IMR-90 (cell line): ENCODE measurements at regions not wholly inside any gene's neighbourhood (a gene's known extent, or its start where the extent isn't known, plus 50 kb on each side); places are given as distances from the start of the nearest gene placed in this dataset.

Experiments used
- ATAC-seq: fragments of 200-7000 bp; cut with Tn5 transposase; 2 replicates; pipeline ENCODE4 v1.9.1; 2020; ENCODE audit warnings: low read depth, mild to moderate bottlenecking, moderate library complexity
- BruUV-seq: library from RNA; stranded (reverse); fragments of 400-500 nt; replicated peaks from 2 replicates; lab custom pipeline; 2021; lab: Mats Ljungman, UMichigan
- CTCF ChIA-PET: fragments of 300-600 bp; formaldehyde crosslinking; extraction: SDS; loops from one replicate; lab custom pipeline; 2021; ENCODE audit warnings: antibody characterized with exemption; lab: Yijun Ruan, JAX
- POLR2A ChIA-PET: fragments of 300-600 bp; sonication (Branson Sonifier 250); formaldehyde crosslinking; loops from one replicate; lab custom pipeline; 2022; ENCODE audit warnings: antibody characterized with exemption; ENCODE audit not compliant: unreplicated experiment; lab: Charles Lee
- DNase-seq: peaks from one replicate; pipeline ENCODE4 v3.0.0; 2013
- H2AFZ ChIP-seq: replicated peaks from 2 replicates; pipeline ENCODE3; 2013; ENCODE audit warnings: low read length, mild to moderate bottlenecking; ENCODE audit not compliant: poor library complexity
- H2AK5ac ChIP-seq: 2 replicates; pipeline ENCODE4 v1.6.1; 2013; ENCODE audit warnings: low read depth, low read length, inconsistent platforms
- H2AK9ac ChIP-seq: replicated peaks from 2 replicates; pipeline ENCODE3; 2013; ENCODE audit warnings: mild to moderate bottlenecking, low read depth, low read length, moderate library complexity; ENCODE audit not compliant: poor library complexity
- H2BK120ac ChIP-seq: 2 replicates; pipeline ENCODE4 v1.6.1; 2013; ENCODE audit warnings: low read depth, low read length, inconsistent platforms
- H2BK15ac ChIP-seq: 3 replicates; pipeline ENCODE4 v1.6.1; 2013; ENCODE audit warnings: low read depth, low read length, inconsistent platforms
- H2BK20ac ChIP-seq: 2 replicates; pipeline ENCODE4 v1.6.1; 2013; ENCODE audit warnings: low read depth, mild to moderate bottlenecking, inconsistent platforms, low read length, moderate library complexity
- H2BK5ac ChIP-seq: 2 replicates; pipeline ENCODE4 v1.6.1; 2013; ENCODE audit warnings: mild to moderate bottlenecking, low read depth, low read length, inconsistent platforms; ENCODE audit not compliant: poor library complexity, severe bottlenecking
- H3K14ac ChIP-seq: replicated peaks from 2 replicates; pipeline ENCODE4 v1.6.1; 2013; ENCODE audit warnings: low read depth, low read length, inconsistent platforms
- H3K18ac ChIP-seq: 2 replicates; pipeline ENCODE4 v1.6.1; 2013; ENCODE audit warnings: low read depth, low read length, control low read depth
- H3K23ac ChIP-seq: 2 replicates; pipeline ENCODE4 v1.6.1; 2013; ENCODE audit warnings: low read depth, low read length, inconsistent platforms
- H3K27ac ChIP-seq: 2 replicates; pipeline ENCODE4 v1.5.1; 2013; ENCODE audit warnings: mild to moderate bottlenecking, control low read depth, low read length; ENCODE audit not compliant: insufficient read depth
- H3K27me3 ChIP-seq: 2 replicates; pipeline ENCODE4 v1.6.1; 2013; ENCODE audit warnings: low read length; ENCODE audit not compliant: control insufficient read depth, insufficient read depth
- H3K36me3 ChIP-seq: 2 replicates; pipeline ENCODE4 v1.6.1; 2013; ENCODE audit warnings: low read length, mixed read lengths; ENCODE audit not compliant: control insufficient read depth, insufficient read depth
- H3K4ac ChIP-seq: 2 replicates; pipeline ENCODE4 v1.6.1; 2013; ENCODE audit warnings: low read depth, low read length, inconsistent platforms
- H3K4me1 ChIP-seq: 2 replicates; pipeline ENCODE4 v1.6.1; 2013; ENCODE audit warnings: low read length, mixed read lengths; ENCODE audit not compliant: control insufficient read depth, insufficient read depth
- H3K4me2 ChIP-seq: 2 replicates; pipeline ENCODE4 v1.6.1; 2013; ENCODE audit warnings: low read depth, mild to moderate bottlenecking, control low read depth, low read length, moderate library complexity
- H3K4me3 ChIP-seq: 2 replicates; pipeline ENCODE4 v1.5.1; 2013; ENCODE audit warnings: low read depth, mild to moderate bottlenecking, control low read depth, low read length, moderate library complexity; ENCODE audit not compliant: insufficient read depth
- H3K56ac ChIP-seq: 2 replicates; pipeline ENCODE4 v1.6.1; 2013; ENCODE audit warnings: low read length, inconsistent platforms; ENCODE audit not compliant: insufficient read depth; ENCODE audit errors: extremely low read depth
- H3K79me1 ChIP-seq, 2 experiments: 2 replicates each; pipeline ENCODE4 v1.6.1; 2013; ENCODE audit warnings: low read length in 2 of 2, inconsistent platforms in 1 of 2, low read depth in 1 of 2
- H3K9ac ChIP-seq: 2 replicates; pipeline ENCODE4 v1.6.1; 2013; ENCODE audit warnings: low read depth, low read length, control low read depth
- H3K9me1 ChIP-seq: 2 replicates; pipeline ENCODE4 v1.6.1; 2013; ENCODE audit warnings: low read length, inconsistent platforms; ENCODE audit not compliant: insufficient read depth
- H3K9me3 ChIP-seq: 2 replicates; pipeline ENCODE4 v1.6.1; 2013; ENCODE audit warnings: low read length; ENCODE audit not compliant: control insufficient read depth, insufficient read depth
- H4K20me1 ChIP-seq: 2 replicates; pipeline ENCODE4 v1.6.1; 2013; ENCODE audit warnings: low read length, inconsistent platforms; ENCODE audit not compliant: insufficient read depth
- H4K5ac ChIP-seq: 2 replicates; pipeline ENCODE4 v1.6.1; 2013; ENCODE audit warnings: mild to moderate bottlenecking, low read depth, low read length, control low read depth
- H4K8ac ChIP-seq, 2 experiments: 2 replicates each; pipeline ENCODE4 v1.6.1; 2013; ENCODE audit warnings: low read depth in 2 of 2, low read length in 2 of 2, control low read depth in 1 of 2, inconsistent platforms in 1 of 2
- H4K91ac ChIP-seq: 2 replicates; pipeline ENCODE4 v1.6.1; 2013; ENCODE audit warnings: low read depth, low read length, inconsistent platforms; ENCODE audit not compliant: insufficient read depth
- BHLHE40 ChIP-seq: fragments of 150-350 bp; IDR thresholded peaks from 2 replicates; pipeline ENCODE4 v1.6.1; 2016; ENCODE audit warnings: mild to moderate bottlenecking, low read depth, low read length
- CHD1 ChIP-seq: IDR thresholded peaks from 2 replicates; pipeline ENCODE4 v1.6.1; 2012; ENCODE audit warnings: low read depth, low read length, improper control_type of control experiment
- NFE2L2 ChIP-seq: fragments of 150-350 bp; IDR thresholded peaks from 2 replicates; pipeline ENCODE4 v1.6.1; 2016; ENCODE audit warnings: low read depth, mild to moderate bottlenecking, low read length
- POLR2A ChIP-seq: IDR thresholded peaks from 2 replicates; pipeline ENCODE4 v1.6.1; 2012; ENCODE audit warnings: mild to moderate bottlenecking, low read depth, low read length
- WGBS, 2 experiments: methylation state at CpG; one replicate each; pipeline versions ENCODE4 v1.1.5 to v1.1.7; 2013; ENCODE audit warnings: missing lambda C conversion rate in 2 of 2; ENCODE audit not compliant: insufficient read length in 1 of 2; ENCODE audit errors: extremely low coverage in 2 of 2; 5-methylcytosine and 5-hydroxymethylcytosine counted together
- dilution Hi-C: fragments of 300-500 bp; cut with HindIII; formaldehyde crosslinking; loops from one replicate; pipeline ENCODE4 v1.14.3; 2018; ENCODE audit warnings: low sequenced_read_pairs; ENCODE audit not compliant: unreplicated experiment
- in situ Hi-C: fragments of 300-500 bp; cut with MboI; formaldehyde crosslinking; loops from 3 replicates; pipeline ENCODE4 v1.14.3; 2019; ENCODE audit warnings: low sequenced_read_pairs, inconsistent platforms, mixed read lengths
- intact Hi-C: fragments of 100-400 bp; cut with micrococcal nuclease; formaldehyde crosslinking; loops from 2 replicates; pipeline ENCODE4 v1.10.0; 2022

DNA sequence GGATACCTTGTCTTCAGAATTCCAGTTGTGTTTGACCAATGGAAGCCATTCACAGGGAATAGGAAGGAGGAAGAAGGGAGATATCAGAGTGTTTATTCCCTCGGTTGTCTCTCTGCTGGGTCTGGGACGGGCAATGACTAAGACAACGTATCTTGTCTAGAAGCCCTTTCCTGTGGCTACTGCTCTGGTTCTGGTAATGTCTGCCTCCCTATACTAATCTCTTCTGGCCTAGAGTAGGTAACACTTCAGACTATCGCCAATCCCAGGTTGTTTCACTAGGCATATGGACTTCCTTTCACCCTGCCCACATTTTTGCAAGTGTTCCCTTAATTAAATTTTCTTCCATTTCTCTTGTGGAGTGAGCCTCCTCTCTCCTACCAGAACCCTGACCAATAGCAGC lies 687.7 kb upstream of the TBX3 start (continued):
- TF ChIP-seq CHD1 (no peak), NFE2L2 (no peak)

DNA sequence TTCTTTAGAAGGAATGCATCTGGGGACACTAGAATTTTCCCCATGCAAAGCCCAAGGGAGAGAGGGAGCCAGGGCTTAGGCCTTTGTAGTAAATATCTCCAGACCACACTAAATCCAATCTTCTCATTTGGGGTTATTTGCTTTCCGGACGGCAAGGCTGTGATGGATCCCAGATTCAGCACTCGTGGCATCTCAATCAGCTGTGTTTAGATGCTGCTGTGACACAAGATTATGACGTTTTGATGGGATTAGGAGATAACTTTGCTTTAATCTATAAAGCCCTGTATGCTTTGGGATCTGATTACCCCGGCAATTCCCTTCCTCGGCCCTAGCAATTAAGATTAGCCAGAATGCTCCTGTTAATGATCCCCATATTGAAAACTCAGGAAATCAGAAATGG lies 686.7 kb upstream of the TBX3 start:
- Histone ChIP-seq H3K14ac (no peak overlapping the region), H3K4me2 (no peak overlapping the region), H4K8ac (no peak overlapping the region), H2BK20ac (no peak overlapping the region), H2BK15ac (no peak overlapping the region), H2BK5ac (no peak overlapping the region), H3K9ac (no peak overlapping the region), H3K4me3 (no peak overlapping the region), H3K9me1 (peaks cover 8% of the 10 kb centered on the region), H4K5ac (no peak overlapping the region), H3K79me1 (no peaks in the 10 kb centered on the region), H3K4ac (no peak overlapping the region), H3K27me3 (no peaks in the 10 kb centered on the region), H3K36me3 (no peaks in the 10 kb centered on the region), H2BK120ac (no peak overlapping the region), H3K56ac (no peak overlapping the region), H3K23ac (no peak overlapping the region), H3K9me3 (no peaks in the 10 kb centered on the region), H2AK9ac (no peak overlapping the region), H2AFZ (no peak overlapping the region), H3K18ac (no peak overlapping the region), H3K27ac (no peak overlapping the region), H4K91ac (no peak overlapping the region), H2AK5ac (no peak overlapping the region), H3K4me1 (peaks cover 7% of the 10 kb centered on the region), H4K20me1 (no peaks in the 10 kb centered on the region)
- WGBS, 2 experiments, result no CpG with 5 or more reads among the region's 6 CpGs
- DNase-seq, result no peak
- in situ Hi-C loops, result no loop called here
- intact Hi-C loops, result no loop called here
- ChIA-PET CTCF (no interaction called here), POLR2A (no interaction called here)
- no peak for TF ChIP-seq POLR2A
- TF ChIP-seq BHLHE40, result no peak
- dilution Hi-C loops, result no loop called here
- ATAC-seq, result no peak
- BruUV-seq, result no TSS peak
